ENCODE measurements at regions not wholly inside any gene's neighbourhood (a gene's known extent, or its start where the extent isn't known, plus 50 kb on each side); places are given as distances from the start of the nearest gene placed in this dataset.

DNA sequence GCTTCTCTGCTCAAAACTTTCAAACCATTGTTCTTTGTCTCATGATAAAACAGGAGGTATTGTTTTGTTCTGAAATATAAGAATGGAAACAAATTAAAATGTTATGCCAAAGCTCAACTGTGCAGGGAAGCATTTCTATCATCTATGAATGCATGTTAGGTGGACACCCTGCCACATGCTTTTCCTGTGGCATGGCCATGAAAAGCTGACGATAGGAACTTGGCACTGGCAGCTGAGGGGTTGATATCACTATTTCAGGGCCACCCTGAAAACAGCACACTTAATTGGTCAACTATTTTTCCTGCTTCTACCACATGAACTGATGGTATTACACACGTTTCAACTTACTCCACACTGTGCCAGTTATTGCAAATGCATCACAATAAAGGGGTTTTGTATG, 157.3 kb downstream of the MREG start:
- Histone ChIP-seq H3K27ac (ENCODE audit: extremely low read depth, low read depth, low read length) (no peak overlapping the region), H3K79me2 (ENCODE audit: control insufficient read depth, insufficient read depth, low read length) (no peaks in the 10 kb centered on the region), H3K9ac (ENCODE audit: insufficient read depth in 1 of 2, low read depth in 2 of 2, low read length in 2 of 2) (no peak overlapping the region), H4K20me1 (replicated peaks; ENCODE audit: control insufficient read depth, insufficient read depth, low read length) (no peaks in the 10 kb centered on the region), H3K4me1 (replicated peaks in 1 of 2; ENCODE audit: control insufficient read depth in 2 of 2, insufficient read depth in 2 of 2, low read length in 2 of 2) (no peaks in the 10 kb centered on the region; a peak in 1 of 5 replicates), H3K9me3 (replicated peaks; ENCODE audit: control insufficient read depth, insufficient read depth, low read depth, low read length) (no peaks in the 10 kb centered on the region), H3K27me3 (ENCODE audit: control insufficient read depth in 2 of 2, insufficient read depth in 2 of 2, low read length in 2 of 2) (no peaks in the 10 kb centered on the region), H3K4me3 (no peak overlapping the region), H3K4me2 (ENCODE audit: insufficient read depth, low read length) (no peak overlapping the region), H3K9me1 (ENCODE audit: control insufficient read depth, insufficient read depth, low read length) (no peaks in the 10 kb centered on the region), H2AFZ (ENCODE audit: low read depth, low read length) (no peak overlapping the region), H3K36me3 (ENCODE audit: control insufficient read depth, insufficient read depth, low read length) (no peaks in the 10 kb centered on the region)
- DNase-seq (ENCODE audit: extremely low read depth in 1 of 4, low spot score in 3 of 4) (no peak), ATAC-seq (no peak), FAIRE-seq (no peak)
- POLR2A ChIA-PET, result no interaction called here
- intact Hi-C loops (cut with micrococcal nuclease), result no loop called here
- in situ Hi-C loops (cut with MboI), result no loop called here
- CTCF ChIA-PET (ENCODE audit: low intra/inter-chr PET ratio), result no interaction called here
- 11% methylated on average over 2 of the region's 2 CpGs for WGBS (ENCODE audit: insufficient coverage, low coverage, missing lambda C conversion rate)
- no peak for TF ChIP-seq ZNF232 (CRISPR knock-in tag; IDR thresholded peaks at IDR 0.05)
- TF ChIP-seq, protein P1, sequence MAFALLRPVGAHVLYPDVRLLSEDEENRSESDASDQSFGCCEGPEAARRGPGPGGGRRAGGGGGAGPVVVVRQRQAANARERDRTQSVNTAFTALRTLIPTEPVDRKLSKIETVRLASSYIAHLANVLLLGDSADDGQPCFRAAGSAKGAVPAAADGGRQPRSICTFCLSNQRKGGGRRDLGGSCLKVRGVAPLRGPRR (CRISPR knock-in tag; IDR thresholded peaks at IDR 0.05), result no peak
- TF ChIP-seq SLC30A9 (CRISPR knock-in tag; IDR thresholded peaks at IDR 0.05), result no peak
- TF ChIP-seq RBM25 (IDR thresholded peaks at IDR 0.05; ENCODE audit: low read depth, low read length, severe bottlenecking), result no peak
- TF ChIP-seq HCFC1 (IDR thresholded peaks at IDR 0.05; ENCODE audit: low read depth, low read length), result no peak
- TF ChIP-seq, protein P2, sequence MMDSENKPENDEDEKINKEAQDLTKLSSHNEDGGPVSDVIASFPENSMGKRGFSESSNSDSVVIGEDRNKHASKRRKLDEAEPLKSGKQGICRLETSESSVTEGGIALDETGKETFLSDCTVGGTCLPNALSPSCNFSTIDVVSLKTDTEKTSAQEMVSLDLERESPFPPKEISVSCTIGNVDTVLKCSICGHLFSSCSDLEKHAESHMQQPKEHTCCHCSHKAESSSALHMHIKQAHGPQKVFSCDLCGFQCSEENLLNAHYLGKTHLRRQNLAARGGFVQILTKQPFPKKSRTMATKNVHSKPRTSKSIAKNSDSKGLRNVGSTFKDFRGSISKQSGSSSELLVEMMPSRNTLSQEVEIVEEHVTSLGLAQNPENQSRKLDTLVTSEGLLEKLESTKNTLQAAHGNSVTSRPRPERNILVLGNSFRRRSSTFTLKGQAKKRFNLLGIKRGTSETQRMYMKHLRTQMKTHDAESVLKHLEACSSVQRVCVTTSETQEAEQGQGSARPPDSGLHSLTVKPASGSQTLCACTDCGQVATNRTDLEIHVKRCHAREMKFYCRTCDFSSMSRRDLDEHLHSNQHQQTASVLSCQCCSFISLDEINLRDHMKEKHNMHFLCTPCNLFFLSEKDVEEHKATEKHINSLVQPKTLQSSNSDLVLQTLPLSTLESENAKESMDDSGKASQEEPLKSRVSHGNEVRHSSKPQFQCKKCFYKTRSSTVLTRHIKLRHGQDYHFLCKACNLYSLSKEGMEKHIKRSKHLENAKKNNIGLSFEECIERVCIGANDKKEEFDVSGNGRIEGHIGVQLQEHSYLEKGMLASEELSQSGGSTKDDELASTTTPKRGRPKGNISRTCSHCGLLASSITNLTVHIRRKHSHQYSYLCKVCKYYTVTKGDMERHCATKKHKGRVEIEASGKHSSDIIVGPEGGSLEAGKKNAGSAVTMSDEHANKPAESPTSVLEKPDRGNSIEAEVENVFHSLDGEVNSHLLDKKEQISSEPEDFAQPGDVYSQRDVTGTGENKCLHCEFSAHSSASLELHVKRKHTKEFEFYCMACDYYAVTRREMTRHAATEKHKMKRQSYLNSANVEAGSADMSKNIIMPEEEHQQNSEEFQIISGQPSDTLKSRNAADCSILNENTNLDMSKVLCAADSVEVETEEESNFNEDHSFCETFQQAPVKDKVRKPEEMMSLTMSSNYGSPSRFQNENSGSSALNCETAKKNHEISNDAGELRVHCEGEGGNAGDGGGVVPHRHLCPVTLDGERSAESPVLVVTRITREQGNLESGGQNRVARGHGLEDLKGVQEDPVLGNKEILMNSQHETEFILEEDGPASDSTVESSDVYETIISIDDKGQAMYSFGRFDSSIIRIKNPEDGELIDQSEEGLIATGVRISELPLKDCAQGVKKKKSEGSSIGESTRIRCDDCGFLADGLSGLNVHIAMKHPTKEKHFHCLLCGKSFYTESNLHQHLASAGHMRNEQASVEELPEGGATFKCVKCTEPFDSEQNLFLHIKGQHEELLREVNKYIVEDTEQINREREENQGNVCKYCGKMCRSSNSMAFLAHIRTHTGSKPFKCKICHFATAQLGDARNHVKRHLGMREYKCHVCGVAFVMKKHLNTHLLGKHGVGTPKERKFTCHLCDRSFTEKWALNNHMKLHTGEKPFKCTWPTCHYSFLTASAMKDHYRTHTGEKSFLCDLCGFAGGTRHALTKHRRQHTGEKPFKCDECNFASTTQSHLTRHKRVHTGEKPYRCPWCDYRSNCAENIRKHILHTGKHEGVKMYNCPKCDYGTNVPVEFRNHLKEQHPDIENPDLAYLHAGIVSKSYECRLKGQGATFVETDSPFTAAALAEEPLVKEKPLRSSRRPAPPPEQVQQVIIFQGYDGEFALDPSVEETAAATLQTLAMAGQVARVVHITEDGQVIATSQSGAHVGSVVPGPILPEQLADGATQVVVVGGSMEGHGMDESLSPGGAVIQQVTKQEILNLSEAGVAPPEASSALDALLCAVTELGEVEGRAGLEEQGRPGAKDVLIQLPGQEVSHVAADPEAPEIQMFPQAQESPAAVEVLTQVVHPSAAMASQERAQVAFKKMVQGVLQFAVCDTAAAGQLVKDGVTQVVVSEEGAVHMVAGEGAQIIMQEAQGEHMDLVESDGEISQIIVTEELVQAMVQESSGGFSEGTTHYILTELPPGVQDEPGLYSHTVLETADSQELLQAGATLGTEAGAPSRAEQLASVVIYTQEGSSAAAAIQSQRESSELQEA (IDR thresholded peaks at IDR 0.05; ENCODE audit: low read depth), result no peak
- TF ChIP-seq ZNF445 (CRISPR knock-in tag; IDR thresholded peaks at IDR 0.05; ENCODE audit: low read depth), result no peak
- TF ChIP-seq, protein P3, sequence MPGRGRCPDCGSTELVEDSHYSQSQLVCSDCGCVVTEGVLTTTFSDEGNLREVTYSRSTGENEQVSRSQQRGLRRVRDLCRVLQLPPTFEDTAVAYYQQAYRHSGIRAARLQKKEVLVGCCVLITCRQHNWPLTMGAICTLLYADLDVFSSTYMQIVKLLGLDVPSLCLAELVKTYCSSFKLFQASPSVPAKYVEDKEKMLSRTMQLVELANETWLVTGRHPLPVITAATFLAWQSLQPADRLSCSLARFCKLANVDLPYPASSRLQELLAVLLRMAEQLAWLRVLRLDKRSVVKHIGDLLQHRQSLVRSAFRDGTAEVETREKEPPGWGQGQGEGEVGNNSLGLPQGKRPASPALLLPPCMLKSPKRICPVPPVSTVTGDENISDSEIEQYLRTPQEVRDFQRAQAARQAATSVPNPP (IDR thresholded peaks at IDR 0.05; ENCODE audit: borderline replicate concordance, insufficient read depth, insufficient read length), result no peak
- no TSS peak for BruUV-seq (replicated peaks)
